Liver (tissue), 8 donors: ENCODE measurements at regions not wholly inside any gene's neighbourhood (a gene's known extent, or its start where the extent isn't known, plus 50 kb on each side); places are given as distances from the start of the nearest gene placed in this dataset.
A peak's percentile ranks its signal among the peaks of the same experiment; 100 is the strongest.

Source experiments
- DNase-seq: peaks from one replicate; pipeline ENCODE4 v3.0.0-alpha.2; 2017; ENCODE audit warnings: low spot score
- H3K27ac ChIP-seq, 2 donors: one replicate each; pipeline ENCODE4 v1.7.0; 2013; ENCODE audit warnings: inconsistent platforms in 2 of 2, low read length in 2 of 2, control low read depth in 1 of 2, low read depth in 1 of 2, mild to moderate bottlenecking in 1 of 2
- H3K27me3 ChIP-seq, 4 donors: one replicate each; pipeline versions ENCODE4 v1.6.1 to v1.7.0; 2013; ENCODE audit warnings: low read length in 3 of 4, inconsistent platforms in 1 of 4, mild to moderate bottlenecking in 1 of 4, moderate library complexity in 1 of 4; ENCODE audit not compliant: control insufficient read depth in 4 of 4, insufficient read depth in 4 of 4
- H3K36me3 ChIP-seq, 4 donors: one replicate each; pipeline versions ENCODE4 v1.6.1 to v1.7.0; 2013; ENCODE audit warnings: low read length in 3 of 4, mild to moderate bottlenecking in 3 of 4, low read depth in 1 of 4, moderate library complexity in 1 of 4; ENCODE audit not compliant: control insufficient read depth in 4 of 4, insufficient read depth in 3 of 4
- H3K4me1 ChIP-seq, 4 donors: one replicate each; pipeline versions ENCODE4 v1.6.1 to v1.7.0; 2013; ENCODE audit warnings: low read length in 3 of 4, mild to moderate bottlenecking in 3 of 4, moderate library complexity in 1 of 4; ENCODE audit not compliant: control insufficient read depth in 4 of 4, insufficient read depth in 4 of 4
- H3K4me3 ChIP-seq, 3 donors: one replicate each; pipeline versions ENCODE4 v1.6.1 to v1.7.0; 2013; ENCODE audit warnings: low read length in 3 of 3, control low read depth in 1 of 3, low read depth in 1 of 3, mild to moderate bottlenecking in 1 of 3
- H3K9ac ChIP-seq, 2 donors: one replicate each; pipeline ENCODE4 v1.7.0; 2013; ENCODE audit warnings: low read length in 2 of 2, mild to moderate bottlenecking in 2 of 2, moderate library complexity in 2 of 2, control low read depth in 1 of 2, low read depth in 1 of 2
- H3K9me3 ChIP-seq, 4 donors: one replicate each; pipeline versions ENCODE4 v1.6.1 to v1.7.0; 2013; ENCODE audit warnings: low read length in 3 of 4; ENCODE audit not compliant: control insufficient read depth in 4 of 4
- ATF3 ChIP-seq: IDR thresholded peaks from 2 replicates; pipeline ENCODE4 v1.6.1; 2016; ENCODE audit warnings: antibody characterized with exemption
- CTCF ChIP-seq: fragments of 150-350 bp; IDR thresholded peaks from 2 replicates; pipeline ENCODE4 v1.5.1; 2017; ENCODE audit warnings: improper control_type of control experiment, low read depth, low read length; ENCODE audit not compliant: missing input control
- EGR1 ChIP-seq, 2 donors: IDR thresholded peaks; 2 replicates each; pipeline ENCODE4 v1.6.1; 2016 to 2018; ENCODE audit warnings: antibody characterized with exemption in 2 of 2, low read depth in 2 of 2
- GABPA ChIP-seq, 2 donors: IDR thresholded peaks in 1 of 2; conservative IDR thresholded peaks in 1 of 2; 2 replicates each; pipeline ENCODE4 v1.6.1; 2016; ENCODE audit warnings: antibody characterized with exemption in 2 of 2, mild to moderate bottlenecking in 1 of 2, moderate library complexity in 1 of 2
- HNF4A ChIP-seq, 2 donors: conservative IDR thresholded peaks; 2 replicates each; pipeline ENCODE4 v1.6.1; 2016; ENCODE audit warnings: antibody characterized with exemption in 2 of 2, mild to moderate bottlenecking in 2 of 2
- HNF4G ChIP-seq: IDR thresholded peaks from 2 replicates; pipeline ENCODE4 v1.6.1; 2016; ENCODE audit warnings: antibody characterized with exemption
- JUND ChIP-seq, 2 donors: IDR thresholded peaks; 2 replicates each; pipeline ENCODE4 v1.6.1; 2016; ENCODE audit warnings: antibody characterized with exemption in 2 of 2
- MAX ChIP-seq: IDR thresholded peaks from 2 replicates; pipeline ENCODE4 v1.6.1; 2016; ENCODE audit warnings: antibody characterized with exemption
- NR2F2 ChIP-seq: IDR thresholded peaks from 2 replicates; pipeline ENCODE4 v1.6.1; 2016; ENCODE audit warnings: antibody characterized with exemption
- RAD21 ChIP-seq, 2 donors: IDR thresholded peaks; 2 replicates each; pipeline ENCODE4 v1.6.1; 2016; ENCODE audit warnings: antibody characterized with exemption in 2 of 2, mild to moderate bottlenecking in 2 of 2
- SP1 ChIP-seq: IDR thresholded peaks from 2 replicates; pipeline ENCODE4 v1.6.1; 2018; ENCODE audit warnings: antibody characterized with exemption, mild to moderate bottlenecking
- WGBS: extraction: QIAGEN DNeasy Blood & Tissue Kit; methylation state at CpG from one replicate; pipeline ENCODE4 v1.1.7; 2013; 5-methylcytosine and 5-hydroxymethylcytosine counted together
- TF ChIP-seq, protein P1 (sequence below): IDR thresholded peaks from 2 replicates; pipeline ENCODE4 v1.6.1; 2016; ENCODE audit warnings: antibody characterized with exemption
- donor health status: healthy.
- donor health status: healthy.
- donor health status: healthy.
- donor health status: healthy.
- donor health status: healthy.

- no peaks in the 10 kb centered on the region for H3K4me1 ChIP-seq
- no peaks in the 10 kb centered on the region for H3K36me3 ChIP-seq
- H3K27ac ChIP-seq: no peak overlapping the region
- 69% methylated on average over 9 of the region's 9 CpGs for WGBS
- H3K27me3 ChIP-seq: peaks cover 0 to 4% (median 0%) of the 10 kb centered on the region in 4 donors
- TF ChIP-seq, protein P1, sequence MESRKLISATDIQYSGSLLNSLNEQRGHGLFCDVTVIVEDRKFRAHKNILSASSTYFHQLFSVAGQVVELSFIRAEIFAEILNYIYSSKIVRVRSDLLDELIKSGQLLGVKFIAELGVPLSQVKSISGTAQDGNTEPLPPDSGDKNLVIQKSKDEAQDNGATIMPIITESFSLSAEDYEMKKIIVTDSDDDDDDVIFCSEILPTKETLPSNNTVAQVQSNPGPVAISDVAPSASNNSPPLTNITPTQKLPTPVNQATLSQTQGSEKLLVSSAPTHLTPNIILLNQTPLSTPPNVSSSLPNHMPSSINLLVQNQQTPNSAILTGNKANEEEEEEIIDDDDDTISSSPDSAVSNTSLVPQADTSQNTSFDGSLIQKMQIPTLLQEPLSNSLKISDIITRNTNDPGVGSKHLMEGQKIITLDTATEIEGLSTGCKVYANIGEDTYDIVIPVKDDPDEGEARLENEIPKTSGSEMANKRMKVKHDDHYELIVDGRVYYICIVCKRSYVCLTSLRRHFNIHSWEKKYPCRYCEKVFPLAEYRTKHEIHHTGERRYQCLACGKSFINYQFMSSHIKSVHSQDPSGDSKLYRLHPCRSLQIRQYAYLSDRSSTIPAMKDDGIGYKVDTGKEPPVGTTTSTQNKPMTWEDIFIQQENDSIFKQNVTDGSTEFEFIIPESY: no peak
- TF ChIP-seq HNF4A (conservative IDR thresholded peaks at IDR 0.05): no peak
- TF ChIP-seq RAD21 (IDR thresholded peaks at IDR 0.05): no peak
- TF ChIP-seq CTCF: no peak
- no peak for TF ChIP-seq MAX
- TF ChIP-seq GABPA (IDR thresholded peaks at IDR 0.05 in 1 of 2, conservative IDR thresholded peaks at IDR 0.05 in 1 of 2): no peak
- no peak overlapping the region for H3K9ac ChIP-seq
- no peak for DNase-seq
- H3K4me3 ChIP-seq: no peak overlapping the region
- peaks cover 0 to under 1% (median 0%) of the 10 kb centered on the region in 4 donors for H3K9me3 ChIP-seq
Observed at GRCh38 chr5:2019716-2020115, 137.0 kb upstream of the IRX4 start.

DNA sequence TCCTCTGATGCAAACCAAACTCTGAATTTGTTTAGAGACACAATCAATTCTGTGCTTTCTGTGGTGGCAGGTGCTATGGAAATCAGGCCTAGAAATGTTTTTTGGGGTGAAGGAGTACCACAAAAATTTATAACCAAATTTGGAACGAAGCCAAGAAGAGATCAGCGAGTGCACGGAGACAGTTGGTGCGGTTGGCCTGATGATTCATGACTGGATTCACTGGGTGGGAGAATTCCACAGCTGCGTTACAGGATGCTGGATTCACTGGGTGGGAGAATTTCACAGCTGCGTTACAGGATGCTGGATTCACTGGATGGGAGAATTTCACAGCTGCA lies 135.6 kb upstream of the IRX4 start:
- H3K4me3 ChIP-seq: no peak overlapping the region
- no peaks in the 10 kb centered on the region for H3K36me3 ChIP-seq
- no peak overlapping the region for H3K27ac ChIP-seq
- TF ChIP-seq HNF4A (conservative IDR thresholded peaks at IDR 0.05): no peak
- TF ChIP-seq EGR1 (IDR thresholded peaks at IDR 0.05; ENCODE audit: low read depth in 2 of 2): no peak
- TF ChIP-seq ATF3: no peak
- no peak for TF ChIP-seq SP1
- TF ChIP-seq JUND (IDR thresholded peaks at IDR 0.05): no peak
- TF ChIP-seq NR2F2: no peak
- 72% methylated on average over 6 of the region's 6 CpGs for WGBS
- DNase-seq: no peak
- H3K4me1 ChIP-seq: no peaks in the 10 kb centered on the region
- H3K9me3 ChIP-seq: no peaks in the 10 kb centered on the region
- H3K9ac ChIP-seq: no peak overlapping the region
- H3K27me3 ChIP-seq: peaks cover 0 to 4% (median 0%) of the 10 kb centered on the region in 4 donors

GRCh38 chr5:2017540-2018389 lies 135.0 kb upstream of the IRX4 start:
- Histone ChIP-seq H3K27ac (no peak overlapping the region), H3K36me3 (no peaks in the 10 kb centered on the region), H3K9me3 (no peaks in the 10 kb centered on the region), H3K4me3 (no peak overlapping the region), H3K27me3 (peaks cover 0 to 4% (median 0%) of the 10 kb centered on the region in 4 donors), H3K4me1 (no peaks in the 10 kb centered on the region), H3K9ac (no peak overlapping the region)
- 74% methylated on average over 20 of the region's 20 CpGs for WGBS
- no peak for DNase-seq
- TF ChIP-seq, protein P1: no peak
- TF ChIP-seq EGR1 (IDR thresholded peaks at IDR 0.05; ENCODE audit: low read depth in 2 of 2) (no peak), CTCF (peak; percentile 21), ATF3 (no peak), NR2F2 (no peak), RAD21 (IDR thresholded peaks at IDR 0.05) (peak in 1 of 2 donors; percentile 35), HNF4G (no peak), MAX (no peak), SP1 (no peak)
